Panc1 (cell line): ENCODE measurements at regions not wholly inside any gene's neighbourhood (a gene's known extent, or its start where the extent isn't known, plus 50 kb on each side); places are given as distances from the start of the nearest gene placed in this dataset.

ENCODE experiments used
- ATAC-seq: fragments of 200-7000 bp; cut with Tn5 transposase; 2 replicates; pipeline ENCODE4 v1.9.1; 2020; ENCODE audit warnings: mild to moderate bottlenecking, moderate library complexity
- BruUV-seq: library from RNA; stranded (reverse); fragments of 400-500 nt; replicated peaks from 2 replicates; lab custom pipeline; 2021; lab: Mats Ljungman, UMichigan
- CTCF ChIA-PET: fragments of 300-600 bp; sonication (Branson Sonifier 250); formaldehyde crosslinking; loops from one replicate; lab custom pipeline; 2022; ENCODE audit warnings: antibody characterized with exemption; lab: Charles Lee
- POLR2A ChIA-PET: fragments of 300-600 bp; sonication (Branson Sonifier 250); formaldehyde crosslinking; loops from one replicate; lab custom pipeline; 2022; ENCODE audit warnings: antibody characterized with exemption; lab: Charles Lee
- DNase-seq: peaks from one replicate; pipeline ENCODE4 v3.0.0-alpha.2; 2010; ENCODE audit warnings: low read depth, low spot score
- H3K27ac ChIP-seq: 2 replicates; pipeline ENCODE4 v1.5.1; 2011; ENCODE audit warnings: mild to moderate bottlenecking, low read length, inconsistent platforms
- H3K27me3 ChIP-seq: fragments of 200-500 bp; sonication (Bioruptor generic); 2 replicates; pipeline ENCODE4 v1.6.0; 2014; ENCODE audit warnings: low read length, inconsistent platforms; ENCODE audit not compliant: control insufficient read depth, insufficient read depth
- H3K36me3 ChIP-seq: fragments of 200-500 bp; sonication (Bioruptor generic); 2 replicates; pipeline ENCODE4 v1.5.1; 2014; ENCODE audit warnings: inconsistent platforms, mild to moderate bottlenecking, low read length, moderate library complexity; ENCODE audit not compliant: control insufficient read depth, insufficient read depth
- H3K4me1 ChIP-seq: 2 replicates; pipeline ENCODE4 v1.5.1; 2011; ENCODE audit warnings: inconsistent platforms, mild to moderate bottlenecking, low read length, moderate library complexity; ENCODE audit not compliant: control insufficient read depth, insufficient read depth
- H3K4me3 ChIP-seq, 2 experiments: 2 replicates each; pipeline ENCODE4 v1.5.1; 2011 to 2012; ENCODE audit warnings: low read depth in 2 of 2, low read length in 2 of 2, mild to moderate bottlenecking in 2 of 2, inconsistent platforms in 1 of 2, moderate library complexity in 1 of 2
- H3K9me3 ChIP-seq: fragments of 200-500 bp; sonication (Bioruptor generic); 2 replicates; pipeline ENCODE4 v1.5.1; 2014; ENCODE audit warnings: low read depth, mild to moderate bottlenecking, inconsistent platforms, low read length, moderate library complexity; ENCODE audit not compliant: control insufficient read depth, insufficient read depth
- CTCF ChIP-seq: fragments of 450-650 bp; IDR thresholded peaks from 2 replicates; pipeline ENCODE4 v1.5.1; 2017; ENCODE audit warnings: mild to moderate bottlenecking
- POLR2AphosphoS5 ChIP-seq: IDR thresholded peaks from 2 replicates; pipeline ENCODE4 v1.6.1; 2012; ENCODE audit warnings: mild to moderate bottlenecking, low read depth, low read length, moderate library complexity
- REST ChIP-seq, 2 experiments: IDR thresholded peaks; 2 replicates each; pipeline ENCODE4 v1.6.1; 2011 to 2012; ENCODE audit warnings: low read depth in 2 of 2, control low read depth in 1 of 2, low read length in 1 of 2, mild to moderate bottlenecking in 1 of 2, moderate library complexity in 1 of 2; ENCODE audit not compliant: insufficient read depth in 1 of 2
- SIN3A ChIP-seq: IDR thresholded peaks from 2 replicates; pipeline ENCODE4 v1.6.1; 2012; ENCODE audit warnings: low read depth, mild to moderate bottlenecking, low read length, moderate library complexity, borderline replicate concordance; ENCODE audit not compliant: insufficient read depth
- TCF7L2 ChIP-seq: IDR thresholded peaks from 2 replicates; pipeline ENCODE4 v1.6.1; 2011; ENCODE audit warnings: mild to moderate bottlenecking, low read depth, low read length, inconsistent platforms
- in situ Hi-C: cut with HindIII; loops from 2 replicates; pipeline ENCODE4 v1.10.0; 2016; ENCODE audit warnings: low sequenced_read_pairs, low pct_unique_long_range_greater_than_20kb
- intact Hi-C: fragments of 100-400 bp; cut with micrococcal nuclease; formaldehyde crosslinking; loops from one replicate; pipeline ENCODE4 v1.10.0; 2022; ENCODE audit not compliant: unreplicated experiment

GRCh38 chr11:20274031-20274430 is 89.5 kb upstream of the HTATIP2 start:
- in situ Hi-C loops = no loop called here
- H3K36me3 ChIP-seq = no peaks in the 10 kb centered on the region
- H3K27me3 ChIP-seq = peaks cover 22% of the 10 kb centered on the region
- intact Hi-C loops = no loop called here
- ATAC-seq (no peak), DNase-seq (no peak)
- H3K4me1 ChIP-seq = no peaks in the 10 kb centered on the region
- no peak overlapping the region for H3K27ac ChIP-seq
- no TSS peak for BruUV-seq
- H3K9me3 ChIP-seq = no peaks in the 10 kb centered on the region
- POLR2A ChIA-PET = no interaction called here
- TF ChIP-seq CTCF = no peak
- no peak for TF ChIP-seq TCF7L2
- no peak for TF ChIP-seq SIN3A
- TF ChIP-seq POLR2AphosphoS5 = no peak
- TF ChIP-seq REST (IDR thresholded peaks at IDR 0.05; ENCODE audit: insufficient read depth in 1 of 2, low read depth in 2 of 2, low read length in 1 of 2) = no peak
- CTCF ChIA-PET = no interaction called here
- no peak overlapping the region for H3K4me3 ChIP-seq

- ChIA-PET CTCF (no interaction called here), POLR2A (no interaction called here)
- Histone ChIP-seq H3K9me3 (no peaks in the 10 kb centered on the region), H3K36me3 (no peaks in the 10 kb centered on the region), H3K4me3 (no peak overlapping the region), H3K27ac (no peak overlapping the region), H3K4me1 (no peaks in the 10 kb centered on the region), H3K27me3 (peaks cover 22% of the 10 kb centered on the region)
- intact Hi-C loops (no loop called here), in situ Hi-C loops (no loop called here)
- BruUV-seq = no TSS peak
- ATAC-seq = no peak
- no peak for DNase-seq
- no peak for TF ChIP-seq CTCF
- no peak for TF ChIP-seq POLR2AphosphoS5
- no peak for TF ChIP-seq TCF7L2
- TF ChIP-seq SIN3A = no peak
- TF ChIP-seq REST (IDR thresholded peaks at IDR 0.05; ENCODE audit: insufficient read depth in 1 of 2, low read depth in 2 of 2, low read length in 1 of 2) = no peak
These were observed 101.3 kb upstream of the DBX1 start for GRCh38 chr11:20261526-20261925.
